AG04450 (cell line): ENCODE measurements at regions not wholly inside any gene's neighbourhood (a gene's known extent, or its start where the extent isn't known, plus 50 kb on each side); places are given as distances from the start of the nearest gene placed in this dataset.

Experiments used
- CTCF ChIA-PET: fragments of 300-600, 350-600 bp; formaldehyde crosslinking; extraction: SDS; loops from one replicate; lab custom pipeline; 2022; ENCODE audit warnings: antibody characterized with exemption, inconsistent platforms; lab: Charles Lee
- POLR2A ChIA-PET: fragments of 350-600 bp; formaldehyde crosslinking; extraction: SDS; loops from one replicate; lab custom pipeline; 2021; ENCODE audit warnings: antibody characterized with exemption, inconsistent platforms; lab: Yijun Ruan, JAX
- DNase-seq: peaks from one replicate; pipeline ENCODE4 v3.0.0-alpha.2; 2011; ENCODE audit warnings: low read depth, low spot score
- H3K27ac ChIP-seq: one replicate; pipeline ENCODE4 v1.5.1; 2012; ENCODE audit warnings: low read depth, low read length, control low read depth
- H3K27me3 ChIP-seq: one replicate; pipeline ENCODE4 v1.6.0; 2012; ENCODE audit warnings: low read length; ENCODE audit not compliant: control insufficient read depth, insufficient read depth
- H3K4me3 ChIP-seq: 2 replicates; pipeline ENCODE4 v1.5.1; 2011; ENCODE audit warnings: mild to moderate bottlenecking, low read depth, low read length, control low read depth
- H3K9me3 ChIP-seq: 2 replicates; pipeline ENCODE4 v1.5.1; 2012; ENCODE audit warnings: low read length; ENCODE audit not compliant: control insufficient read depth, insufficient read depth
- TF ChIP-seq, protein P1 (sequence below): IDR thresholded peaks from 2 replicates; pipeline ENCODE4 v1.5.1; 2011; ENCODE audit warnings: low read depth, low read length, control low read depth, inconsistent platforms

DNA sequence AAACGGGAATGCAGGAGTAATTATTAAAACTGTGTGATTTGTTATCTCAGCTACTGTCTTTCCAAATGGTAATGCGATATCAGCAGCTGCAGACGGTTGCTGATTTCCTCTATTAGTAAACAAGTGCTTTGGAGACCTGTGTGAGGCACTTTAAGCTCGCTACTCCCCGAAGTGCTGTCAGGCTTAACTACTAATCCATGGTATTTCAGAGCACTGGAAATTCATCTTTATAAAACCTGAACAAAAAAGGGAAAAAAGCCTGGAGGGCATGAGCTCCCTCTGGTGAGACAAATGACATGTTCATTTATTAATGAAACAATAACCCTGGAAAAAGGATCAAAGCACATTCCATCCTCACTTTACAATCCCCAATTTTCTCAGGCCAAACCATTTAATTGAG lies 143.6 kb upstream of the OTX2 start:
- Histone ChIP-seq H3K4me3 (no peak overlapping the region), H3K9me3 (no peaks in the 10 kb centered on the region), H3K27me3 (no peaks in the 10 kb centered on the region), H3K27ac (no peak overlapping the region)
- TF ChIP-seq, protein P1, sequence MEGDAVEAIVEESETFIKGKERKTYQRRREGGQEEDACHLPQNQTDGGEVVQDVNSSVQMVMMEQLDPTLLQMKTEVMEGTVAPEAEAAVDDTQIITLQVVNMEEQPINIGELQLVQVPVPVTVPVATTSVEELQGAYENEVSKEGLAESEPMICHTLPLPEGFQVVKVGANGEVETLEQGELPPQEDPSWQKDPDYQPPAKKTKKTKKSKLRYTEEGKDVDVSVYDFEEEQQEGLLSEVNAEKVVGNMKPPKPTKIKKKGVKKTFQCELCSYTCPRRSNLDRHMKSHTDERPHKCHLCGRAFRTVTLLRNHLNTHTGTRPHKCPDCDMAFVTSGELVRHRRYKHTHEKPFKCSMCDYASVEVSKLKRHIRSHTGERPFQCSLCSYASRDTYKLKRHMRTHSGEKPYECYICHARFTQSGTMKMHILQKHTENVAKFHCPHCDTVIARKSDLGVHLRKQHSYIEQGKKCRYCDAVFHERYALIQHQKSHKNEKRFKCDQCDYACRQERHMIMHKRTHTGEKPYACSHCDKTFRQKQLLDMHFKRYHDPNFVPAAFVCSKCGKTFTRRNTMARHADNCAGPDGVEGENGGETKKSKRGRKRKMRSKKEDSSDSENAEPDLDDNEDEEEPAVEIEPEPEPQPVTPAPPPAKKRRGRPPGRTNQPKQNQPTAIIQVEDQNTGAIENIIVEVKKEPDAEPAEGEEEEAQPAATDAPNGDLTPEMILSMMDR = no peak
- ChIA-PET CTCF (no interaction called here), POLR2A (no interaction called here)
- DNase-seq = no peak

DNA sequence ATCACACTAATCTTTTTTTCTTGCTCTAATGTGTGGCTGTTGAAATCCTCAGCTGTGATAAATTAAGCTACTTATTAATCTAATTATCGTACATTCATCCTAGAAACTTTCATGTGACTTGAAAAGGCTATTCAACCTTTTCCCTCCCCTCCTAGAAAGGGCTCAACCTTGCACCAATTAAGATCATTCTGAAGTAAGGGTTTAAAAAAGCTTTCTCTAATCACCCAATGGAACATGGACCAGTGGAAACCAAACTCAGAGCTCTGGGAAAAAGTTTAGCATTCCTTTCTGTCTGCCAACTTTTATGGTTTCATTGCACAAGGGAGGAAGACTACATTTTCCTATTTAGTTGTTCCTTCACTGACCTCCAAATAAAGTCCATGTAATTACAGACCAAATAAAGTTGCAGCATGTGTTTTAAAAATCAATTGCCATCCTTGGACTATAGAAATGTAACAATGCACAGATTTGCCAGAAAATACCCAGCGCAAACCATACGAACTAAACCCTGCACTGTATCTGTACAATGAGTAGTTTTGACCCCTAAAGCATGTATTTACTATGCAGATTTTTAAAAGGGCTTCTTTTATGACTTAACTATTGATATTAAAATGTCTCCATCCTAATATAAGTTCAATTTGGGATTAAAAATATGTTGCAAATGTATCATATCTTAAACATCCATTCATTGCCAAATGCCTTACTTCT lies 142.6 kb upstream of the OTX2 start:
- no peak overlapping the region for H3K4me3 ChIP-seq
- H3K27ac ChIP-seq = no peak overlapping the region
- H3K27me3 ChIP-seq = no peaks in the 10 kb centered on the region
- ChIA-PET POLR2A (no interaction called here), CTCF (no interaction called here)
- no peaks in the 10 kb centered on the region for H3K9me3 ChIP-seq
- TF ChIP-seq, protein P1 = no peak
- DNase-seq = no peak

DNA sequence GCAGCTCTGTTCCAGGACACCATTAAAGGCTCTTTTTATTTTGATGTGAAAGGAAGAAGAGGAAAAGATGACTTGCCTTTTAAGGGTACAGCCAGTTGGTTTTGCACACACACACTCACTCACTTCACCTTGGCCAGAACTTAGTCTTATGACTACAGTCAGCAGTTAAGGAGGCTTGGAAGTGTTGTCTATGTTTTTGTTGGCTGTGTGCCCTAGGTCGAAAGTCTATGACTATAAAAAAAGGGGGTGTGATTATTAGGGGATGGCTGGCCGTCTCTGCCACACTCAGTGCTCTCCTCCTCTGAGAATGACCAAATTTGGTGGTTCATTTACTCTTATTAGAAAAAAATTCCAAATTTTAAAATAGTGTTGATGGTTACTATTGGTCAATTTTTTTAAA lies 139.5 kb upstream of the OTX2 start:
- CTCF ChIA-PET = no interaction called here
- POLR2A ChIA-PET = no interaction called here
- H3K27ac ChIP-seq = no peak overlapping the region
- H3K4me3 ChIP-seq = no peak overlapping the region
- TF ChIP-seq, protein P1 = no peak
- H3K27me3 ChIP-seq = no peaks in the 10 kb centered on the region
- no peak for DNase-seq
- H3K9me3 ChIP-seq = no peaks in the 10 kb centered on the region

DNA sequence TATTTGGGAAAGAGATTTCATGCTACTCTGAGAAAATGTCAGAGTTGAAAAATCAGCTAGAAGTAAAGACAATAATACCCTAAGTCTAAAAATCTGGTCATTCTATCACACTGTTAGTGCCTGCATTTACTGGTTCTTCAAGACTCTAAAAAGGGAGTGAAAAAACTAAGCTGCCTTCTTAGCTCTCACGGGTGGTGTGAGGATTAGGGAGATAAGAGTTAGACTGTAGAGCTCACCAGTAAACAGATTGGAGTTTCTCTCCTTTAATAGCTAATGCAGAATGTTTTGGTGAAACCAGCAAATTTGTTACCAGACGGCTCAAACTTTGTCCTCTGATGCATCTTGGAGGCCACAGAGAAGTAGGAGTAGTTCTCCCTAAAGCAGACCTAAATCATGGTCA lies 135.0 kb upstream of the OTX2 start:
- no peaks in the 10 kb centered on the region for H3K27me3 ChIP-seq
- ChIA-PET POLR2A (no interaction called here), CTCF (no interaction called here)
- H3K4me3 ChIP-seq = no peak overlapping the region
- no peak overlapping the region for H3K27ac ChIP-seq
- TF ChIP-seq, protein P1 = no peak
- H3K9me3 ChIP-seq = no peaks in the 10 kb centered on the region
- DNase-seq = no peak

DNA sequence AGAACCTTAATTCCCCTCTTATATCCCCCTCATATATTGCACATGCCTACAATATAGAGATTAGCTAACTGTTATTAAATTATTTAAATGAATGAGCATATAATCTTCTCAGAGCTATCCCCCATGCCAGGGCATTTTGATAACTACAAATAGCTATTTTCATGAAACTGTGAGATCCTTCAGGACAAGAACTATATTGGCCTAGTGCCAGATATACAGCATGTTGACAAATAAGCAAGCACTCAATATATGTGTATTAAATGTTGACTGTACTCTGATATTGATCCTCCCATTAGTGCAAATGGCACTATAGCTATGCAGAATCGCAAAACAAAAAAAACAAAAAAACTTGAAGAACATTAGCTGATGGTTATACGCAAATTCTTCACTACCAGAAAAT lies 134.1 kb upstream of the OTX2 start:
- Histone ChIP-seq H3K4me3 (no peak overlapping the region), H3K27me3 (no peaks in the 10 kb centered on the region), H3K9me3 (no peaks in the 10 kb centered on the region), H3K27ac (no peak overlapping the region)
- DNase-seq = no peak
- CTCF ChIA-PET = no interaction called here
- POLR2A ChIA-PET = no interaction called here
- TF ChIP-seq, protein P1 = no peak
